ENCODE measurements at regions not wholly inside any gene's neighbourhood (a gene's known extent, or its start where the extent isn't known, plus 50 kb on each side); places are given as distances from the start of the nearest gene placed in this dataset.

DNA sequence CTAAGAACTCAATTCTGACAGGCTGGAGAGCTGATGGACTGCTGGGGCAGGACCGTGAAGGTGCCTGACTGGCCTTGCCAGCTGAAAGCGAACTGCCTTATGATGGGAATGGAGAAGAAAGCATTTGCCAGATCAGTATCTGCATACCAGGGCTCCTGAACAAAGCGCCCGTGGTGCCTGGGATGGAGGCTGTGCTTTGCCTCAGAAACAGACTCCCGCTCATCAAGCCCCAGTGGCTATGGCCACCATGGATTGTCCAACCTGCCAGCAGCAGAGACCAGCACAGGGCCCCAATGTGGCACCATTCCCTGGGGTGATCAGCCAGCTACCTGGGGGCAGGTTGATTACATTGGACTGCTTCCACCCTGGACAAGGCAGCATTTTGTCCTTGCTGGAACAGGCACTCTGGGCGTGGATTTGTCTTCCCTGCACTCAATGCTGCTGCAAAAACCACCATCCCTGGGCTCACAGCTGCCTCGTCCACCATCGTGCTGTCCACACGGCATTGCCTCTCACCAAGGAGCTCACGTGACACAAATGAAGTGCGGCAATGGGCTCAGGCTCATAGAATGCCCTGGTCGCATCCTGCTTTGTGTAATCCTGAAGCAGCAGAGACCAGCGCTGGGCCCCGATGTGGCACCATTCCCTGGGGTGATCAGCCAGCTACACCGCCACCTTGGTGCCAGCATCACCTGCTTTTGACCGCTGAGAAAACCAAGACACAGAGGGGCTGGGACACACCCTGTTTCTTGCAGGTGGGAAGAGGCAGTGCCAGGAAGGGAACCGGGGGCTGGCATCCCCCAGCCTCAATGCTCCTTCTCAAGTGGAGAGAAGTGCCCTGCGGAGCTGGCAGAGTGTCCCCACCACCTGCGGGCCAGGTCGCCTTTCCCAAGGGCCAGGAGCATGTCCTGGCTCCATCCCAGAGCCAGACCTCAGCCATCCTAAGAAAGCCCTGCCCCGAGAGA is 1367.5 kb downstream of the BRD1 start:
- no peak for TF ChIP-seq EZH2 (IDR thresholded peaks at IDR 0.05; ENCODE audit: insufficient read depth, poor library complexity, severe bottlenecking)
- TF ChIP-seq EZH2phosphoT487 (IDR thresholded peaks at IDR 0.05; ENCODE audit: insufficient read depth, low read depth): no peak
